ENCODE measurements at regions not wholly inside any gene's neighbourhood (a gene's known extent, or its start where the extent isn't known, plus 50 kb on each side); places are given as distances from the start of the nearest gene placed in this dataset.

DNA sequence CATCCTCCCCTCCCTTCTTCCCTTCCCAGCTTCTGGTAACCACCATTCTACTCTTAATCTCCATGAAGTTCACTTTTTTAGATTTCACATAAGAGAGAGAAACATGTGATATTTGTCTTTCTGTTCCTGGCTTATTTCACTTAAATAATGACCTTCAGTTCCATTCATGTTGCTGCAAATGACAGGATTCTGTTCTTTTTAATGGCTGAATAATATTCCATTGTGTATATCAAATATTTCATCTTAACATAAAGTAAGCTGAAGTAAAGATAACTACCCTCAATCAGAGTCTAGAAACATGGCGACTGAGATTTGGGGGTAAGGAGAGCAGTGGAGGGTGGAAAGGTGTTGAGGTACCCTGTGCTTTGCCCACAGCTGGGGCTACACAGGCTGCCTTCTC, 68.9 kb downstream of the RHOU start:
- DNase-seq (ENCODE audit: low read depth): no peak
- TF ChIP-seq, protein P1, sequence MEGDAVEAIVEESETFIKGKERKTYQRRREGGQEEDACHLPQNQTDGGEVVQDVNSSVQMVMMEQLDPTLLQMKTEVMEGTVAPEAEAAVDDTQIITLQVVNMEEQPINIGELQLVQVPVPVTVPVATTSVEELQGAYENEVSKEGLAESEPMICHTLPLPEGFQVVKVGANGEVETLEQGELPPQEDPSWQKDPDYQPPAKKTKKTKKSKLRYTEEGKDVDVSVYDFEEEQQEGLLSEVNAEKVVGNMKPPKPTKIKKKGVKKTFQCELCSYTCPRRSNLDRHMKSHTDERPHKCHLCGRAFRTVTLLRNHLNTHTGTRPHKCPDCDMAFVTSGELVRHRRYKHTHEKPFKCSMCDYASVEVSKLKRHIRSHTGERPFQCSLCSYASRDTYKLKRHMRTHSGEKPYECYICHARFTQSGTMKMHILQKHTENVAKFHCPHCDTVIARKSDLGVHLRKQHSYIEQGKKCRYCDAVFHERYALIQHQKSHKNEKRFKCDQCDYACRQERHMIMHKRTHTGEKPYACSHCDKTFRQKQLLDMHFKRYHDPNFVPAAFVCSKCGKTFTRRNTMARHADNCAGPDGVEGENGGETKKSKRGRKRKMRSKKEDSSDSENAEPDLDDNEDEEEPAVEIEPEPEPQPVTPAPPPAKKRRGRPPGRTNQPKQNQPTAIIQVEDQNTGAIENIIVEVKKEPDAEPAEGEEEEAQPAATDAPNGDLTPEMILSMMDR (IDR thresholded peaks at IDR 0.05; ENCODE audit: insufficient read depth, low read depth, low read length): no peak
- H3K4me3 ChIP-seq (ENCODE audit: low read depth, low read length): no peak overlapping the region

DNA sequence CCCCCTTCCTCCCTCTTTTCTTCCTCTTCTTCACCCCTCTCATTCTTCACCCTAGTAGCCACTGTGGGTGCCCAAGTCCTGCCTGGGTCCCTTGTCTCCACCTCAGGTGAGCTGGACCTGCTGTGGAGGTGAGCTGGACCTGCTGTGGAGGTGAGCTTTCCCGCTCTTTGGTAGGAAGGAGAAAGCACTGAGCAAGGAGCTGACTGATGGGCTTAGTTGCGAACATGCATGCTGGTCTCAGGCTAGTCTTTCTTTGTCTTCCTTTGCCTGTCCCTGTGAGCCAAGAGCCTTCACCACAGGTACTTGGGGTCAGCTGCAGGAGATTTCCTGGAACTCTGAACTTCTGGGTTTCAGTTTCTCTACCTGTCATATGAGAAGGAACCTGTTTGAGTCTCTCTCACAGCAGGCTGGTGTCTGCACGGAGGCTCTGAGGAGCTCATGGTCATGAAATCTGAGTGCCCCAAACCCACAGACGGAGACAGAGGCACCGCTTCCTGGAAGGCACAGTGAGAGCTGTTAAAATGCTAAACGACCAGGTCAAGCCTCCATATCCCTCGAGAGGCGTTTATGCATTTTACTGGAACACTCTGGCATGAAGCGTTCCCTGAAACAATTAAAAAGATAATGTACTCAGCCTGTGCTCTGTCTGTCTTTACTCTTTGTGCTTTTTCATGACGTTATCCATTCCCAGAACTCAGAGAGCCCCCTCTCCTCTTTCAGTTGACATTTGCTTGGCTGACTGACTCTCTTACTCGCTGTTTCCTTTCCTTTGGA, 69.5 kb downstream of the RHOU start:
- peak; percentile 33 for DNase-seq (ENCODE audit: low read depth)
- no peak overlapping the region for H3K4me3 ChIP-seq (ENCODE audit: low read depth, low read length)
- TF ChIP-seq, protein P1 (IDR thresholded peaks at IDR 0.05; ENCODE audit: insufficient read depth, low read depth, low read length): no peak

DNA sequence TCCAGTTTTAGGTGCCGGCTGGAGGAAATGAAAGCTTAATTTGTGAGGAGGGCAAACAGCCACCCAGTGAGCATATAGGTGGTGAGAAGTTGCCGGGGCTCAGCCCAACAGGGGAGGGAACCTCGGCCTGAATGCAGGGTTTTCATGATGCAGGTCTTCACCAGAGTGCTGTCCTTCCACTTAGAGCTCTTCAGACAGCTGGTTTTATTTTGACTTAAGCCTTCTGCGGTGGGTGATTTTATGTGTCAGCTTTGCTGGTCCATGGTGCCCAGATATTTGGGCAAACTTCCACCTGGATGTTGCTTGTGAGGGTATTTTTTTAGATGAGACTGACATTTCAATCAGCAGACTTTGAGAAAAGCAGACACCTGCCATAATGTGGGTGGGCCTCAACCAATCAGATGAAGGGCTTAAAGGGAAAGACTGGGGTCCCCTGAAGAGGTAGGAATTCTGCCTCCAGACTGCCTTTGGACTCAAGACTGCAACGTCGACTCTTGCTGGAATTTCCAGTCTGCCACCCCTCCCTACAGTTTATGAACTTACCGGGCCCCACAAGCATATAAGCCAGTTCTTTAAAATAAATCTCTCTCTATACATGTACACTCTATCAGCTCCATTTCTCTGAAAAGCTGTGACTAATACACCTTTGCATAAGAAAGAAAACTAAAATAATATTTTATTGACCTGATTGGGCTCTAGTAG, 72.8 kb downstream of the RHOU start:
- no peak overlapping the region for H3K4me3 ChIP-seq (ENCODE audit: low read depth, low read length)
- DNase-seq (ENCODE audit: low read depth): no peak
- TF ChIP-seq, protein P1 (IDR thresholded peaks at IDR 0.05; ENCODE audit: insufficient read depth, low read depth, low read length): no peak

DNA sequence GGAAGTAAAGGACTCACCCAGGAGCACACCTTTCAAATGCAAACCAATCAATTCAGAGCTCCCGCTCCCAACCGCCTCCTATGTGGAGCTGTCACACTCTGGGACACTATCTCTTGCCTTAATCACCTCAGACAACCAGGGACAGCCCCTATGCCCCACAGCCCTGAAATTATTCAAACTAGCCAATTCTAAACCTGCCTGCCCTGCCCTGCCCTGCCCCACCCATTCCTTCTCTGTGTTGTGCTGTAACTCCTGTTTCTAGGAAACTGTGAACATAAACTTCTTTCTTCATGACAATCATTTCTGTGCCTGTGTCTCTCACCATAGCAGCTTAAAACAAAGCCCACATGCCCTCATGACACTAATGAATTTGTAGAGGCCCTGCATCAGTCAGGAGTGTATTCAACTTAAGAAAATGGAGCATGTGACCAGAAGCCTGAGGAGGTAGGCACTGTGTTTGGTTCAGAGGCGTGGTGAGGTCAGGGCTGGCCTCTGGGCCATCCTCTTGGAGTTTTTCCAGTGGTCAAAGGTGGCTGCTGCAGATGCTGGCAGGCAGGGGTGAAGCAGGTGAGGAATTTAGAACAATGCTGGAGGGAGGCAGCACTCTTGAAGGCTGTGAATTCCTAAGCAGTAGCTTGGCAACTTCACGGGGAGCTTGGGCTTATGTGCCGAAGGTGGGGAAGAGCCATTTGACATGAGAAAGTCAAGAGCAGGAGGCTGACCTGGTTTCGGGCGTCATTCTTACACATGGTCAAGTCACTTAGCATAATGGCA, 74.5 kb downstream of the RHOU start:
- TF ChIP-seq, protein P1 (IDR thresholded peaks at IDR 0.05; ENCODE audit: insufficient read depth, low read depth, low read length): no peak
- DNase-seq (ENCODE audit: low read depth): no peak
- no peak overlapping the region for H3K4me3 ChIP-seq (ENCODE audit: low read depth, low read length)

DNA sequence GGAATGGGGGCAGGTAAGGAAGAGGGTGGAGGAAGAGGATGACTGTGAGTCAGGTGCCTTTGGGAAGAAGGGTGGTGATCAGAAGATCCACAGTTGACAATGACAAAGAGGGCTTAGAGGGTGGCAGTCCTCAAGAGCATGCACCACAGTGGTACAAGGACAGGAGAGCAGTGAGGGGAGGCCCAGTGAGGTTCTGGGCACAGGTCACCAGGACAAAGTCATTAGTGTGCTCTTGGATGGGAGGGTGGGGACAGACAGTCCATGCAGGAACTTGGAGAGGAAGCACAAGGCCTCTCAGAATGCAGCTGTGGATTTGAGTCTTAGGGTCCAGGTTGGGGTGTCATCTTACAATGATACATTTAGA, 75.1 kb downstream of the RHOU start:
- no peak for DNase-seq (ENCODE audit: low read depth)
- TF ChIP-seq, protein P1 (IDR thresholded peaks at IDR 0.05; ENCODE audit: insufficient read depth, low read depth, low read length): no peak
- no peak overlapping the region for H3K4me3 ChIP-seq (ENCODE audit: low read depth, low read length)

DNA sequence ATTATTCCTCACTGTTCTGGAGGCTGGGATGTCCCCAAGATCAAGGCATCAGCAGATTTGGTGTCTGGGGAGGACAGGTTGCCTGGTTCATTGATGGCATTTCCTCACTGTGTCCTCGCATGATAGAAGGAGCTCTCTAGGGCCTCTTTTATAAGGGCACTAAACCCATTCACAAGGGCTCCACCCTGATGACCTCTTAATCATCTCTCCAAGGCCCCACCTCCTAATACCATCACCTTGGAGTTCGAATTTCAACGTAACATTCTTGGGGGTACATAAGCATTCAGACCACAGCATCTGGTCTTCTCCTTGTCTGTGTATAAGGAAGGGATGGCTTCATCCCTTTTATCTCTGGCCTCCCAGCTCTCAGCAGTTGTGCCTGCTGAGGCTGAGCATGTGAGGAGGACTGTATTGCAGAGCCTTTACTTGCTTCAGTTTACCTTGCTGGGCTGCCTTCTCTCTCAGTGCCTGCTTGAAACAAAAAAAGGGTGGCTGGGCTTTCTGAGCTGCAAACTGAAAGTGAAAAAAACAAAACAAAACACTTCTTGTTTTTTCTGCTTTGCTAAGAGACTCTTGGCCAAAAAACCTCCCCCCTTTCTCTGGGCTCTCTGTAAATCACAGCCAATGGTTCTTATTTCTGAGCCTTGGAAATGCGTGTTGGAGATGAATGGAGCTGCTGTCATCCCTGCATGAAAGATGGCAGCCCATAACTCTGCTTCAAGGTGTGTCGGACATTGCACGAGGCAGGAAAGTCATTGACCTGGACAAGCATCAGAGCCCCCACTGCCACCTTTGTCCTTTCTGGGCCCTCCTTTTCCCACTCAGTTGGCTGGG, 75.8 kb downstream of the RHOU start:
- no peak for DNase-seq (ENCODE audit: low read depth)
- TF ChIP-seq, protein P1 (IDR thresholded peaks at IDR 0.05; ENCODE audit: insufficient read depth, low read depth, low read length): no peak
- H3K4me3 ChIP-seq (ENCODE audit: low read depth, low read length): no peak overlapping the region
